ENCODE measurements at regions not wholly inside any gene's neighbourhood (a gene's known extent, or its start where the extent isn't known, plus 50 kb on each side); places are given as distances from the start of the nearest gene placed in this dataset.

GRCh38 chr22:47386812-47387510 lies 624.5 kb downstream of the TBC1D22A start:
- peaks cover 31% of the 10 kb centered on the region for H3K36me3 Mint-ChIP-seq (ENCODE audit: low read depth)
- peaks cover 94% of the 10 kb centered on the region for H3K9me3 Mint-ChIP-seq
- no peaks in the 10 kb centered on the region for H4K20me1 ChIP-seq (replicated peaks; ENCODE audit: insufficient read depth)

More at GRCh38 chr22:47386812-47387510, 624.5 kb downstream of the TBC1D22A start:
- DNase-seq (ENCODE audit: low spot score) (no peak), ATAC-seq (no peak)
- Mint-ChIP-seq H3K4me1 (no peaks in the 10 kb centered on the region), H3K27ac (no peak overlapping the region), H3K4me3 (no peak overlapping the region), H3K27me3 (ENCODE audit: insufficient read depth, low read depth, poor library complexity) (peaks cover 9% of the 10 kb centered on the region)
- no peak overlapping the region for H2AFZ ChIP-seq
- H3K4me3 ChIP-seq: no peak overlapping the region
- H3K36me3 ChIP-seq (ENCODE audit: insufficient read depth): 0 out of 2 replicates have a peak, but pooled peaks cover 4% of the 10 kb centered on the region
- H3K4me1 ChIP-seq (ENCODE audit: insufficient read depth): no peaks in the 10 kb centered on the region
- H3K27me3 ChIP-seq (ENCODE audit: insufficient read depth): no peaks in the 10 kb centered on the region
- H3K4me2 ChIP-seq: no peak overlapping the region
- no peak overlapping the region for H3K27ac ChIP-seq (ENCODE audit: low read depth)
- H3F3A ChIP-seq (replicated peaks; ENCODE audit: low read depth): no peaks in the 10 kb centered on the region
- TF ChIP-seq, protein P1, sequence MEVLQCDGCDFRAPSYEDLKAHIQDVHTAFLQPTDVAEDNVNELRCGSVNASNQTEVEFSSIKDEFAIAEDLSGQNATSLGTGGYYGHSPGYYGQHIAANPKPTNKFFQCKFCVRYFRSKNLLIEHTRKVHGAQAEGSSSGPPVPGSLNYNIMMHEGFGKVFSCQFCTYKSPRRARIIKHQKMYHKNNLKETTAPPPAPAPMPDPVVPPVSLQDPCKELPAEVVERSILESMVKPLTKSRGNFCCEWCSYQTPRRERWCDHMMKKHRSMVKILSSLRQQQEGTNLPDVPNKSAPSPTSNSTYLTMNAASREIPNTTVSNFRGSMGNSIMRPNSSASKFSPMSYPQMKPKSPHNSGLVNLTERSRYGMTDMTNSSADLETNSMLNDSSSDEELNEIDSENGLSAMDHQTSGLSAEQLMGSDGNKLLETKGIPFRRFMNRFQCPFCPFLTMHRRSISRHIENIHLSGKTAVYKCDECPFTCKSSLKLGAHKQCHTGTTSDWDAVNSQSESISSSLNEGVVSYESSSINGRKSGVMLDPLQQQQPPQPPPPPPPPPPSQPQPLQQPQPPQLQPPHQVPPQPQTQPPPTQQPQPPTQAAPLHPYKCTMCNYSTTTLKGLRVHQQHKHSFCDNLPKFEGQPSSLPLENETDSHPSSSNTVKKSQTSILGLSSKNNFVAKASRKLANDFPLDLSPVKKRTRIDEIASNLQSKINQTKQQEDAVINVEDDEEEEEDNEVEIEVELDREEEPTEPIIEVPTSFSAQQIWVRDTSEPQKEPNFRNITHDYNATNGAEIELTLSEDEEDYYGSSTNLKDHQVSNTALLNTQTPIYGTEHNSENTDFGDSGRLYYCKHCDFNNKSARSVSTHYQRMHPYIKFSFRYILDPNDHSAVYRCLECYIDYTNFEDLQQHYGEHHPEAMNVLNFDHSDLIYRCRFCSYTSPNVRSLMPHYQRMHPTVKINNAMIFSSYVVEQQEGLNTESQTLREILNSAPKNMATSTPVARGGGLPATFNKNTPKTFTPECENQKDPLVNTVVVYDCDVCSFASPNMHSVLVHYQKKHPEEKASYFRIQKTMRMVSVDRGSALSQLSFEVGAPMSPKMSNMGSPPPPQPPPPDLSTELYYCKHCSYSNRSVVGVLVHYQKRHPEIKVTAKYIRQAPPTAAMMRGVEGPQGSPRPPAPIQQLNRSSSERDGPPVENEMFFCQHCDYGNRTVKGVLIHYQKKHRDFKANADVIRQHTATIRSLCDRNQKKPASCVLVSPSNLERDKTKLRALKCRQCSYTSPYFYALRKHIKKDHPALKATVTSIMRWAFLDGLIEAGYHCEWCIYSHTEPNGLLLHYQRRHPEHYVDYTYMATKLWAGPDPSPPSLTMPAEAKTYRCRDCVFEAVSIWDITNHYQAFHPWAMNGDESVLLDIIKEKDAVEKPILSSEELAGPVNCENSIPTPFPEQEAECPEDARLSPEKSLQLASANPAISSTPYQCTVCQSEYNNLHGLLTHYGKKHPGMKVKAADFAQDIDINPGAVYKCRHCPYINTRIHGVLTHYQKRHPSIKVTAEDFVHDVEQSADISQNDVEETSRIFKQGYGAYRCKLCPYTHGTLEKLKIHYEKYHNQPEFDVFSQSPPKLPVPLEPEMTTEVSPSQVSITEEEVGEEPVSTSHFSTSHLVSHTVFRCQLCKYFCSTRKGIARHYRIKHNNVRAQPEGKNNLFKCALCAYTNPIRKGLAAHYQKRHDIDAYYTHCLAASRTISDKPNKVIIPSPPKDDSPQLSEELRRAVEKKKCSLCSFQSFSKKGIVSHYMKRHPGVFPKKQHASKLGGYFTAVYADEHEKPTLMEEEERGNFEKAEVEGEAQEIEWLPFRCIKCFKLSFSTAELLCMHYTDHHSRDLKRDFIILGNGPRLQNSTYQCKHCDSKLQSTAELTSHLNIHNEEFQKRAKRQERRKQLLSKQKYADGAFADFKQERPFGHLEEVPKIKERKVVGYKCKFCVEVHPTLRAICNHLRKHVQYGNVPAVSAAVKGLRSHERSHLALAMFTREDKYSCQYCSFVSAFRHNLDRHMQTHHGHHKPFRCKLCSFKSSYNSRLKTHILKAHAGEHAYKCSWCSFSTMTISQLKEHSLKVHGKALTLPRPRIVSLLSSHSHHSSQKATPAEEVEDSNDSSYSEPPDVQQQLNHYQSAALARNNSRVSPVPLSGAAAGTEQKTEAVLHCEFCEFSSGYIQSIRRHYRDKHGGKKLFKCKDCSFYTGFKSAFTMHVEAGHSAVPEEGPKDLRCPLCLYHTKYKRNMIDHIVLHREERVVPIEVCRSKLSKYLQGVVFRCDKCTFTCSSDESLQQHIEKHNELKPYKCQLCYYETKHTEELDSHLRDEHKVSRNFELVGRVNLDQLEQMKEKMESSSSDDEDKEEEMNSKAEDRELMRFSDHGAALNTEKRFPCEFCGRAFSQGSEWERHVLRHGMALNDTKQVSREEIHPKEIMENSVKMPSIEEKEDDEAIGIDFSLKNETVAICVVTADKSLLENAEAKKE (CRISPR knock-in tag; IDR thresholded peaks at IDR 0.05): no peak
- TF ChIP-seq STAT1 (IDR thresholded peaks at IDR 0.05; ENCODE audit: unreplicated experiment) (no peak), ZNF331 (CRISPR knock-in tag; IDR thresholded peaks at IDR 0.05; ENCODE audit: low read depth) (no peak), ETS1 (IDR thresholded peaks at IDR 0.05) (no peak), NANOG (IDR thresholded peaks at IDR 0.05; ENCODE audit: borderline replicate concordance) (no peak), CTCF (conservative IDR thresholded peaks at IDR 0.05; ENCODE audit: low read depth in 2 of 2) (no peak), CREB1 (CRISPR knock-in tag; IDR thresholded peaks at IDR 0.05; ENCODE audit: low read depth) (no peak), ZNF114 (CRISPR knock-in tag; IDR thresholded peaks at IDR 0.05) (no peak), POLR2AphosphoS5 (IDR thresholded peaks at IDR 0.05; ENCODE audit: low read depth) (no peak), REST (IDR thresholded peaks at IDR 0.05; ENCODE audit: unreplicated experiment) (no peak), EZH2 (IDR thresholded peaks at IDR 0.05; ENCODE audit: low read depth, unreplicated experiment) (no peak), EZH2phosphoT487 (IDR thresholded peaks at IDR 0.05; ENCODE audit: unreplicated experiment) (no peak), JUNB (IDR thresholded peaks at IDR 0.05; ENCODE audit: unreplicated experiment) (no peak)
- no peaks in the 10 kb centered on the region for H3K79me2 ChIP-seq (replicated peaks; ENCODE audit: insufficient read depth)
- H3K9me2 ChIP-seq (ENCODE audit: insufficient read depth): no peaks in the 10 kb centered on the region

Measured in GM23338 (cell line).